HuH-7.5 (cell line): ENCODE measurements at regions not wholly inside any gene's neighbourhood (a gene's known extent, or its start where the extent isn't known, plus 50 kb on each side); places are given as distances from the start of the nearest gene placed in this dataset.

Experiments
- DNase-seq: peaks from one replicate; pipeline ENCODE4 v3.0.0; 2011; ENCODE audit warnings: low spot score

DNA sequence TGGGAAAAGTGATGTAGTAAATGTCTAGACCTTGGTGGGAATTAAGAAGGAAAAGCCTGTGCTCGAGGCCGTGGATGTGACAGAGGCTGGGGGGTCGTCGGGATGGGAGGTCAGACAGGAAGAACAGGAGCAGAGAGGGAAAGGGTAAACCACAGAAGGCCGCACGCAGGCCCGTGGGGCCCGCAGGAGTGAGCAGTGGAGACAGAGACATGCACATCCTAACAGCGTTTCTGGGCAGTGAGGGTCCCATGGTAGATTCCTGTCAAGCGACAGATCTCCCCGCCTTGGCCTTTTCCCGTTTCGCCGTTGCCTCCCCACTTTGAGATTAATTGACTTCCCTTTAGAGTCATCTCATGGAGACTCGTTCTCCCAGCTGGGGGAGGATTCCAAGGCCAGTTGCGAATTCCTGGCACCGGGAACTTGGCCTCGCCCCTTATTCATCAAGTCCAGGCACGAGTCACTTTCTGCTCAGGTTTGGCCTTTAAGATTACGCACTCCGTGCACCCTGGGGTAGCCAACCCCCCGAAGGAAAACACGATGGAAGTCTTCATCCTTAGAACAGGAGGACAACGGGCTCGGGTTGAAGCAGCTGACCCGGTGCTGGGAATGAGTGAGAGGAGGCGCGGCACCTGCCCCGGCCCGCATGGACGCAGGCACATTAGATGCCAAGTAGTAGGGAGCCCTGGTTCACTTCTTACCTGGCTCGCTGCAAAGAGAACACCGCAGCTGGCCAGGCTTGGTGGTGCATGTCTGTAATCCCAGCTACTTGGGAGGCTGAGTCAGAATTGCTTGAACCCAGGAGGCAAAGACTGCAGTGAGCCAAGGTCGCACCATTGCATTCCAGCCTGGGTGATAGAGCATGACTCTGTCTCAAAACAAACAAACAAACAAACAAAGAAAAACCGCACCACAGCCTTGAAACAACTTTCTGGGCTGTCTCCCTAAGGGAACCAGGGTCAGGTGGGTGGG lies 315.2 kb upstream of the SHH start:
- no peak for DNase-seq

DNA sequence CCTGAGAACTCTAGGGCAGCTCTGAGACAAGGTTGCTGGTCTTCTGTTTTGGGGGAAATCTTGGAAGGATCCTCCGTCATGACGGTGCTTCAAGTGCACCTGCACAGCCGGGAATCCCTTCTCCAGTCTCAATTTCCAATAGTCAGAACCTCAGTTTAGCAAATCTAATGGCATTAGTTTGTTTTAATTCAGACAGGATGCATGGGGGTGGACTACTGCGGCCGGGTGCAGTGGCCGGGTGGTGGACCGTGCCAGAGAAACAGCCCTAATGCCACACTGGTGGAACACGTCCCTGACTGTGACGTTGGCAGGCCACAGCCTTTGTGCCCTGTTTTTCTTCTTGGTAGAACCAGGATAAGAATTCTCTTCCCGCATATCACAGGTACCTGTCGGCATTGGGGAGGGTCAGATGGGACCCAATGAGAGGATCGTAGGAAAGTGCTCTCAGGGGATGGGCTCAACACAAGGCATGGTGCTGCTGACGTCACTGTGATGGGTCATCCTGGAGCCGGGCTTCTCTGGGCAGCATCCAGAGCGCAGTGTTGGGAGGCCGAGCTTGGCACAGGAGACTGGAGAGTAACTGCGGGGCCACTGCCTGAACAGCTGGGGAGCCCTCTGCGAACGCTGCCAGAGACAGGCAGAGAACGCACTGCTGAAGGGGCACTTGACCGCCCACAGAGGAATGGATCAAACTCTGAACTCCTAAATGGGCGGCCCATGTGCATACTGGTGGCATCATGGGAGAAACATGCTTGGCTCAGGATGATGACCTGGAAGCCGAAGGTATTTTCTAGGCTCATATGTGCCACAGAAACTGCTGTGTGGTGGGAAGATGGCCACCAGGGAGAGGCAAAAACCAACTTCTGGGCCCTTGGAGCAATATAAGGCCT lies 313.8 kb upstream of the SHH start:
- no peak for DNase-seq

DNA sequence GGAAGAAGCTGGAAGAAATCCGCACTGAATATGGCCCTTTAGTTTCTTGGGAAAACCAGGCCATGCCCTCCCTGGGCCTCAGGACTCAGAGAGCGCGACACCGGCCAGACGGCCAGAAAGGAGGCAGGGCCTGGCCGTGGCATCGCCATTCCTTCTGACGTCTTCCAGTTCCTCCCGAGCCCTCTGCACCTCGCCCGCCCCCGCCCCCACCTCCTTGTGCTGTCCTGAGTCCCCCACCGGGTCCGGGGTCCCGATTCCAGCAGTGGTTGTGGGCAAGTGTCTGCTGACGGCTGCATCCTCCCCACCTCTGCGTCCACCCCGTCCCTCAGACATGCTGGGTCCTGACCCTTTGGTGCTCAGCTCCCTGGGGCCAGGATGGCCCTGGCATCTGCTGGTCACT lies 312.1 kb upstream of the SHH start:
- DNase-seq = no peak

DNA sequence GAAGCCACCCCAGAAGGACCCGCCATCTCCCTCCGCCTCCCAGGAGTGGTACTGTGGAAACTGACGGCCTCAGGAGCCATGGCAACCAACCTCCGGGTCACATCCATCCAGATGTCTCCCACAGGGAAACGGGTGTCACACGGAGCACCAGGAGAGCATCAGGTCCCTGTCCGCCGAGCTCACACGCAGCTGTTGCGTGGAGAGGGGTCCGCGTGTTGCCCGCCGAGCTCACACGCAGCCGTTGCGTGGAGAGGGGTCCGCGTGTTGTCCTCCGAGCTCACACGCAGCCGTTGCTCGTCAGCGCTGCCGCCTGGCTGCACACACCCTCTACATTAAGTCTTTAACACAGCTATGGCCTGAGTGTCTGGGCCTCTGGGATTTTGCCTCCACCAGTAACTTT lies 311.1 kb upstream of the SHH start:
- DNase-seq = no peak

DNA sequence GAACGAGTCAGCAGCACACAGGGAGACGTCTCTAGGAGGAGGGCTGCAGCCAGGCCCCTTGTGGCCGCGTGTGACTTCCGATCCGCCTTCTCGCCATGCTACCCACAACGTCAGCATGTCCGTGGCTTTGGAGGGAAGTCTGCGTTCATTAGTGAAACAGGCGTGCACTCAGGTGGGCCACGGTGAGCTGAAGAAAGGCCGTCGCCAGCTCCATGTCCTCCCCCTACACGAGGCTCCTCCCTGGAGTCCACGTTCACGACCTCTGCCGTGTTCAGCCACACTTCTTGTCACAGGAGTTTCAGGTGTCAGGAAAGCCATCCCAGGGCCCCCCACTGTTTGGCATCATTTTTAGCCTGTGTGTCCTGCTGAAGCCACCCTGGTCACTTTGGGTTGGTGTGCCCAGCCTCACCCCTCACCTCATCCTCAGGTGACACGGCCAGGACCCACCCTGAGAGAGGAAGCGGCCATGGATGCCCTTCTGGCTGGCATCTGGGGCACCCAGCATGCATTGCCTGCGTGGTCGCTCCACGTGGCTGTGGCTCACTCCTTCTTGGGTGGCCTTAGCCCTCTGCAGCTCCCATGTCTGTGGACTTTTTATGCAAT lies 310.6 kb upstream of the SHH start:
- DNase-seq = no peak

DNA sequence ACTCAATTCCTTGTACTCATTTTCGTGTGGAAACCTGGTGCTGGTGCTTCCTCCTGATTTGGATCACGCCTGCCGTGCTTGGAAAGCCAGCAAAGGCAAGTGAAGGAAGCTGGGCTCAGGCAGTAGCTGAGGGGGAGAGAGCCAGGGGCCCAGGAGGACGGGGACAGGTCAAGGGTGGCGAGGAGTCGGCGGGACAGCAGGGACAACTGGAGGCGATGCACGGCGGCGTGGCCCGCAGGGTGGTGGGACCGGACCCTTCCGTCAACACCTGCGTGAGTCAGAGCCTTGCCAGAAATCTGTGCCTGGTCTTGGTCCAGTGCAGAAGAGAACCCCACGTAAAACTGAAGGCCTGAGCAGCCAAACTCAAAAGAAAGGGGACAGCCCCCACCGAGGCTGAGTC lies 309.7 kb upstream of the SHH start:
- DNase-seq = no peak

DNA sequence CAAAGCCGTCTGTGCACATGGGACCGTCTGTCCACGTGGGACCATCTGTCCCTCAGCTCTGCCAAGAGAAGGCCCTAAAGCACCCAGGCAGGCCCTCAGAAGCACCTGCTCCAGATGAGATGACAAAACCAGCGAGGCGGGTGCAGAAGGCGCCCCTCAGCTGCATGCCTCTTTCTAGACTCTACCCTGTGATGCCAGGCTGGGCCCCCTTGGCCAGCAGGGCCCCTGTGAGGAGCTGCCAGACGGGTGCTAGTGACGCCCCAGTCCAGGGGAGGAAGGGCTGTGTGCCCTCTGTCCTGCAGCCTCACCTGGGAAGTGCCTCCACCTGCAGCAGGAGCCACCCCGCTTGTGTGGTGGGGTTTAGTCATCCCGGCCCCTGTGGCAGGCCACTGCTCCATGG lies 309.2 kb upstream of the SHH start:
- DNase-seq = no peak

DNA sequence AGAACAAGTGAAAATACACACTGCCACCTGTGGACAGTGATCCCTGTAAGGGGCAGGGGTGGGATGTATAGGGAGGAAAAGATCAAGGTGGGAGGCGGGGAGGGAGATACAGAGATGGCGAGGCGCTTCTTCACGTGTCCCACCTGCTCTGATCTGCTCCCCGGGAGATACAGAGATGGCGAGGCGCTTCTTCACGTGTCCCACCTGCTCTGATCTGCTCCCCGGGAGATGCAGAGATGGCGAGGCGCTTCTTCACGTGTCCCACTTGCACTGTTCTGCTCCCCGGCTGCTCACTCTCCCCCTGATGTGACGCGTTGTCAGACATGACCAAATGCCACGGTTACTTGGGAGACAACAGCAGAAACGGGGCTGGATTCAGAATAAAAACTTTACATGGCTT lies 308.3 kb upstream of the SHH start:
- DNase-seq = no peak

DNA sequence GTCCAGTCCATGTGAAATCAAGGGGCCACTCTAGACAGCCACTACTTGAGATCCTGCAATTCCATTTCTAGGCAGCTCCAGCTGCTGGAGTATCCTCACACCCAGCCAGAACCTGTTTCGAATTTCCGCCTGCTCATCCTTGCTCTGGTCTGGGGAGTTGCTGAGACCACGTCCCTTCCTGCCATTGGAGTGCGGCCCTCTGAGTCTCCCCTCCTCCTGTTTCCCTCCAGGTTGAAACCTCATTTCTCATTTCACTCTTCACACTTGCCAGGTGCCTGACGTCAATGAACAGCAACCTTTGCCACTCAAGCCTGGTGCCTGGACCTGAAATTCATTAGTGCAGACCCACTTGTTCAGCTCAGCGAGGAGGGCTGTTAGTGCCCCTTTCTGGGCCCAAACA lies 307.5 kb upstream of the SHH start:
- no peak for DNase-seq

DNA sequence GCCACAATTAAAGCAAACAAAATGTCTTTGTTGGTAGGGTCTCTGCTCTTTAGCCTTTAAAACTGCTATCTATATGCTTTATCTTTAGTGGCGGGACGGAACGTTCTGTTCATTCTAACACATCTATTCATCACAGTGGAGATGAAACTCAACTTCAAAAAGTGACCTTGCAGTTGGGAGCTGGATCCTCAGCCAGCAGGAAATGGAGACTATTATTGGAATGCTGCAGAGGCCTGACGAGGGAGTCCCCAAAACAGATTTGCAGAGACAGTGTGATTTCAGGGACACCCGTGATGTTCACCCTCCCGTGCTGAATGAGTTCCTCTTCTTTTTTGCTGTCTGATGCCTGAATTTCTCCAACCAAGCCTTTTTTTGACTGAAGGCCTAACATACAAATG lies 306.0 kb upstream of the SHH start:
- no peak for DNase-seq

DNA sequence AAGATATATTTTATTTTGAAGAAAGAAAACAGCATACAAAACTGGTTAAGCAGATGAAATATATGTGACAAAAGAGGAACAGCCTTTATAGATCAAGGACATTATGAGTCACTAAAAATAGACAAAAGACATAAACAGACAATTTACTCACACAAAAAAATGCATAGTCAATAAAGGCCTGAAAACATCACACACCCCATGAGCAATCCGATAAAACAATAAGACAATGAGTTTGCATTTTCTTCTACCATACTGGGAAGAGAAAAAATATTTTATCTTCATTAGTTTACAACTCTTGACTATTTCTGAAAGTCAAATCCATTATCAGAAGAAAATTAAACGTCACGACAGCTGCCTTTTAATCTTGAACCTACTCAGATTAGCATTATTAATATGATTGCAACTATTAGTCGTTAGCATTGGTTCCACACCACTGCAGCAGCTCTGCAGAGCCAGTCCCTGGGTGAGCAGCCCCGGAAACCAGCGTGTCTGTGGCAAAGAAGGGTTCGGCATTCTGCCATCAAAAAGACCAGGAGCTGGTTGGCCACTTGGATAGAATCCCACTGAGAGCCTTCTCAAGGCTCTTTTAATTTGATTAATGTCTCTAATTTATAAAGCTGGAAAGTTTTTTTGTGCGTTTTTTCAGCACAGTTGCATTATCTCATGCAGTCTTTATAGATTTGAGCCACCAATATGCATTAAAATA lies 305.4 kb upstream of the SHH start:
- no peak for DNase-seq

DNA sequence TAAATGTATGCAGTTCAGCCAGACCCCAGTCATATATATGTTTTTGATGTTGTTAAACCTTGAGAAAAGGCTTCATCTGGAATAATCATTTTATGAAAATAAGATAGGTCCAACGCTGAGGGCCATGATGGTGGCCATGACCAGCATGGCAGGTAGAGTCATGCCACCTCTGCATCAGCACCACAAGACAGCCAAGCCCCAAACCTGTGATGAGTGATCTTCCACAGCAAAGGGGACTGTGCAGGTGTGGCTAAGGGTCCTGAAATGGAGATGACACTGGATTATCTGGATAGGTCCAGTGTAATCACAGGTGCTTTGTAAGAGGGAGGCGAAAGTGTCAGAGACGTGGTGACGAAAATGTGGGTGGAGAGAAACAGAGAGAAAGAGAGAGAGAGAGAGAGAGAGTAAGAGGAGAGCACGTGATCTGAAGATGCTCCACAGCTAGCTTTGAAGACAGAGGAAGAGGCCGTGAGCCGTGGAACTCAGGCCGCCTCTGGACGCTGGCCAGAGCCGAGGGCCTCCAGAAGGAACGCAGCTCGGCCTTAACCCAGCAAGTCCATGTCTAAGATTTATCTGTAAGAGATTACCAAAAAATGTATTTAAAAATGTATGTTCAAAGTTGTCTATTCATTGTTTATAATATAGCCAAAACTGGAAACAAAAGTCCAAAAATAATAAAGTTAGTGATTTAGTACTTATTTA lies 304.4 kb upstream of the SHH start:
- no peak for DNase-seq

DNA sequence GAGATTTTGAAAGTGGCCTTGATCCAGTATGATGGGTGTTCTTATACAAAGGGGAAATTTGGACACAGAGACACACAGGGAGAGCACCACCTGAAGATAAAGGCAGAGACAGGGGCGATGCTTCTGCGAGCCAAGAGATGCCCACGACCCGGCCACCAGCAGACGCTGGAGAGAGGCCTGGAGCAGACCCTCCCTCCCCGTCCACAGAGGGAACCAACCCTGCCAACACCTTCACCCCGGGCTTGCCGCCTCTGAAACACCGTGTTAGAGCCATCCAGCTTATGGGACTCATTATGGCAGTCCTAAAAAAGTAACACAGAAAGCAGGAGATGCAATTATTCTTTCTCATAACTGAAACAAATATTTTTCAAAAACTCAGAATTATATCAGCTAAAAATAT lies 303.3 kb upstream of the SHH start:
- DNase-seq = no peak

DNA sequence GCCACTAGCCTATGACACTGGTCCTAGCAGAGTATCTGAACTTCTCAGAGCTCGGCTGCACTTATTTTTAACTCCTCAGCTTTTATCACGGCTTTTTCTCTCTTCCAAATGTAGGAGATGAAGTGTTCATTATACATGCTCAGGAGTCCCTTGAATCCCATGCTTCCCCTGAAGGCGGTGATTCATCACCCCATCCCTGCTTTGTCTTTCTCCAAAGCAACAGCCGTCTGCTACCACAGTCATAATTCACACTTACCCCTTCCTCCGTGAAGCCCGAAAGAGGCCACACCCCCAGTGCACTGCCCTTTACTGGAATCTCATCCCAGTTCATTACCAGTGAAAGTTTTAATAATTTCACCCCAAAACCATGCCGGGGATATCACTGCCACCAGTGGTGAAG lies 301.5 kb upstream of the SHH start:
- DNase-seq = no peak

DNA sequence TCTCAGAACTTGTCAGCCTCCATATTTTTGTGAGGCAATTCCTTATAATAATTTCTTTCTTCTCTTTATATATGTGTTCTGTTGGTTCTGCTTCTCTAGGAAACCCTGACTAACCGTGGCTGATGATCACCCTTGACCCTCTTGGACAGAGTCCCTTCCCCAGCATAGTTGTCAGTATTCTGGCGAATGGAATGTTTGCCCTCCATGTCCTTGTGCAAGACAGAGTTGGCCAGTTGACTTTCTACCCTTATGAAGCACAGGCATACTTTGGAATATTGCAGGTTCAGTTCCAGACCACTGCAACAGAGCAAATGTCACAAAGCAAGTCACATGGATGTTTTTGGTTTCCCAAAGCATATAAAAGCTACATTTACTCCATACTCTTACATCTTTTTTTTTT lies 297.7 kb upstream of the SHH start:
- DNase-seq = no peak

DNA sequence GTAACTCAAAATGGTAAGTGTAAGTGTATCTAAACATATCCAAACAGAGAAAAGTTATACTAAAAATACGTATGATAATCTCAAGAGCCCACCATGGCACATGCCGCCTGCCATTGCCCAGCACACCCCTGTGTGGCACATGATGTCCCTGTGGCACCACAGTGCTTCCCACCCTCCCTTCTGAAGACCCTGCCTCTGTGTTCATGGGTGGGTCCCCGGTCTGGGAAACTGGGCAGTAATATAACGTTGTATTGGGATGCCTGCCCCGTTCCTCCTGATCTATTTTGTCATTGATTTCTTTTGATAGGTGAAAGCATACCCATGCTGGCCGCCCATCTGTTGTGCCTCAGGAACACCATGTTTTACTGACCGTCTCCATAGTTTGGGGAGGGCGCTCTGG lies 296.8 kb upstream of the SHH start:
- no peak for DNase-seq

DNA sequence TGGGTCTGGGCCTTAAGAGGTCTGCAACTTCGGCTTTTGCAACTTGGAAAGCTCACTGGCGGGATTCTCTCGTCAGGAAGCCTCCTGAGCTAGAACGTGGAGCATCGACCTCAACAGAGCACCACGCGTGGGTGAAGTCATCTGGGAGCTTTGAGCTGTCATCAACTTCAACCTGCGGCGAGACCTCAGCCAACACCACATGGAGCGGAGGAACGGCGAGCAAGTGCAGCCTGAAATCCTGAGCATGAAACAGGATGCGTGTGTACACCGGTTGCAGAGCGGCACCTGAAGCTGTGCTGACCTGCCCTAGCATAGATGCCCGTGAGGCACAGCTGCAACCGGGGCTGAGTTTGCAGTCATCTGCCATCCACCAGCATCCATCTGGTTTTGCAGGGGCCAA lies 295.7 kb upstream of the SHH start:
- no peak for DNase-seq

DNA sequence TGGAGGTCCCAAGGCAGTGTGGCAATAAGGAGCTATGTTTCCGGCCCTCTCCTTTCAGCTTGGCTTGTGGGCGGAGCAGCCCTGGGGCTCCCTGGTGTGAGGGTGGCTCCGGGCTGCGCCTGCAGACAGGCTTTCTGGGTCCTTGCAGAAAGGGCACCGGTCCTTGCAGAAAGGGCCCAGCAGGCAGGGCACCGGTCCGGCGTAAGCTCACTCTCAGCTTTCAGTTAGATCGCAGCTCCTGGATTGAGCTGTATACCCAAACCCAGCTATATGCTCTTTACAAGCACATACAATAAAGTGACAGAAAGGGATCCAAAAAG lies 293.8 kb upstream of the SHH start:
- no peak for DNase-seq

DNA sequence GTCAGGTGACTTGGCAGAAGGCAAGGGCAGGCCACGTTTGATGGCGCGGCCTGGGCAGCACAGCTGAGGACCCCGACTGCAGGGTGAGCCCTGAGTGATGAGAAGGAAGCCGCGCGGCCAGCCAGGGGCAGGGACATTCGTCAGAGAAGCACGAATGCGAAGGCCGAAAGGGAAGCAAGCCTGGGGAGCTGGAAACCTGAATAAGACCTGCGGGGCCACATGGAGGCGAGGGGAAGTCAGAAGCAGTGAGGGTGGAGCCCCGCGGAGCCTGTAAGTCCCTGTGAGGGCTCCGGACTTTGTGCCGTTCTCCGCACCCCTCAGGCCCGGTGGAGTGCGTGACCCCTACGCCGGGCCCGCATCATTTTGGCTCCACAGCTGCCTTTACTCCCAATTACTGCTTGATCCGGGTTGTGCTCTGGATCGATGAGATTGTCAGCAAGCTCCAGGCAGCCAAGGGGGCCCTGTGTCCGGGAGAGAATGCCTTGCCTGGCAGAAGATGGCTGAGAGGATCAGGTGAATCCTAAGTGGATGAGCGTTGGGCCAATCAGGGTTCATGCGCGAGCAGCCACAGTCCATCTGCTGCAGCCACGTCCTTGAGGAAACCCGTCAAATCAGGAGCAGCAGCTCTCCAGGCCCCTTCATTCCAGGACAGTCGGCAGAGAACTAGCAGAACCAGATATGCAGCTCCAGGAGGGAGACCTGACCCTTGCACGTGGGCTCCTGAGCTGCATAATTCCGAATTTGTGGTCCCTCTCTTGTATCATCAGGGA lies 293.3 kb upstream of the SHH start:
- no peak for DNase-seq

DNA sequence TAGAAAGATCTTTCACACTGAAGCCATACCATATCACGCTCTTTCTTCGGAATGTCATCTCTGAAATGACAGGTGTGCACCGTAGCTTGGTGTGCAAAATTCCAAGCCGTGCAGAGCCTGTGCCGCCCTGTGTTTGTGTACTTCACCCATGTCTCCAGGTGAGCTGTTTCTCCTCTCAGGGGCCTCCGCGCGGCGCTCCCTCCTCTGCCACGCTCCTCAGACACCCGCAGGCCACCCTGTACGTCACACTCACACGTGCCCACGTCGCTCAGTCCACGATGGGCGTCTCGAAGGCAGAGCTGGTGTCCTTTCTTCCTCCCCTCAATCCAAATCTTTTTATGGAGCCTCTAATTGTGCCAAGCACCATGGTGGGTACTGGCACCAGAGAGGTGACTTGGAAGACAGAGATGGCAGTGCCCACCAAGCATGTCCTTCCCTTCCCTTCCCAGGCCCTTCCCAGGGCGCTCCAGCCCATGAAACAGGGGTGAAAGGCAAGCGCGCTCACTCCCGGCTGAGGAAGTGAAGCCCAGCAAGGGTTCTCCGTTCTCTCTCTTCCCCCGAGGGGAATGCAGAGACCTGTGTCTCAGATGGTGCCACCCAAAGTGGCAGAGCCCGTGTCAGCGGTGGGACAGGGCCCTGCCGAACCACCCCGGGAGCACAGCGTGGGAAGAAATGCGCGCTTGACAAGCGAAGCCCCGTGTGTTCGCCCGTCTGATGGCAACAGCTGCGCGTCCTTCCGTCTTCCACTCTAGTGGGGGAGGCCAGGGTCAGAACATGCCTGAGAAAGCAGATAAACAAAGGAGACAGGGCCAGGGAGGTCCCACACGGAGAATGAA lies 292.5 kb upstream of the SHH start:
- no peak for DNase-seq
